Loucy (cell line): ENCODE measurements at regions not wholly inside any gene's neighbourhood (a gene's known extent, or its start where the extent isn't known, plus 50 kb on each side); places are given as distances from the start of the nearest gene placed in this dataset.

Source experiments
- H2AFZ ChIP-seq: fragments of 200-600 bp; sonication (generic); 2 replicates; pipeline ENCODE4 v1.6.0; 2016; ENCODE audit warnings: antibody characterized with exemption, mild to moderate bottlenecking, low read length, moderate library complexity
- H3F3A ChIP-seq: fragments of 200-600 bp; 2 replicates; pipeline ENCODE4 v1.6.0; 2016; ENCODE audit warnings: antibody characterized with exemption, low read depth, mild to moderate bottlenecking
- H3K27me3 ChIP-seq: fragments of 200-600 bp; sonication (generic); 2 replicates; pipeline ENCODE4 v1.6.1; 2014; ENCODE audit warnings: low read length, mild to moderate bottlenecking; ENCODE audit not compliant: insufficient read depth, poor library complexity, severe bottlenecking
- H3K36me3 ChIP-seq: fragments of 200-600 bp; sonication (generic); 2 replicates; pipeline ENCODE4 v1.6.1; 2016; ENCODE audit warnings: low read length; ENCODE audit not compliant: insufficient read depth
- H3K4me1 ChIP-seq: fragments of 200-600 bp; sonication (generic); 2 replicates; pipeline ENCODE4 v1.5.1; 2014; ENCODE audit warnings: low read length, mild to moderate bottlenecking; ENCODE audit not compliant: insufficient read depth, poor library complexity, severe bottlenecking
- H3K4me2 ChIP-seq: fragments of 200-600 bp; sonication (generic); 2 replicates; pipeline ENCODE4 v1.6.0; 2014; ENCODE audit warnings: antibody characterized with exemption, low read length, low read depth, mild to moderate bottlenecking; ENCODE audit not compliant: poor library complexity, severe bottlenecking
- H3K4me3 ChIP-seq: fragments of 200-600 bp; sonication (generic); 2 replicates; pipeline ENCODE4 v1.5.1; 2014; ENCODE audit warnings: low read length, mild to moderate bottlenecking, mixed read lengths; ENCODE audit not compliant: poor library complexity, severe bottlenecking
- H3K79me2 ChIP-seq: fragments of 200-600 bp; sonication (generic); 2 replicates; pipeline ENCODE4 v1.6.1; 2014; ENCODE audit warnings: low read length; ENCODE audit not compliant: insufficient read depth
- H3K9ac ChIP-seq: fragments of 200-600 bp; sonication (generic); 2 replicates; pipeline ENCODE4 v1.6.0; 2014; ENCODE audit warnings: mild to moderate bottlenecking, low read depth, low read length, moderate library complexity; ENCODE audit not compliant: poor library complexity, severe bottlenecking
- H3K9me2 ChIP-seq: fragments of 200-600 bp; sonication (generic); replicated peaks from 2 replicates; pipeline ENCODE4 v1.6.1; 2016; ENCODE audit warnings: low read depth, low read length, mixed read lengths
- H3K9me3 ChIP-seq: fragments of 200-600 bp; sonication (generic); 2 replicates; pipeline ENCODE4 v1.6.1; 2014; ENCODE audit warnings: mild to moderate bottlenecking, antibody characterized with exemption, low read length, low read depth; ENCODE audit not compliant: insufficient read depth
- H4K20me1 ChIP-seq: fragments of 200-600 bp; sonication (generic); 2 replicates; pipeline ENCODE4 v1.6.0; 2014; ENCODE audit warnings: antibody characterized with exemption, low read length, mild to moderate bottlenecking; ENCODE audit not compliant: insufficient read depth, poor library complexity, severe bottlenecking
- CTCF ChIP-seq: fragments of 200-600 bp; sonication (generic); conservative IDR thresholded peaks from 2 replicates; pipeline ENCODE4 v1.5.1; 2014; ENCODE audit warnings: mild to moderate bottlenecking, antibody characterized with exemption, low read length
- EZH2phosphoT487 ChIP-seq: fragments of 200-600 bp; IDR thresholded peaks from 2 replicates; pipeline ENCODE4 v1.6.1; 2018; ENCODE audit warnings: antibody characterized with exemption, mild to moderate bottlenecking, moderate library complexity, borderline replicate concordance

GRCh38 chr11:111444040-111444439, 65.0 kb upstream of the POU2AF1 start:
- H2AFZ ChIP-seq, result peak overlapping the region; percentile 62; the same call in 1 of the 2 replicates
- H3K4me2 ChIP-seq, result peak overlapping the region; percentile 38
- H3K4me3 ChIP-seq, result no peak overlapping the region
- H3K36me3 ChIP-seq, result no peaks in the 10 kb centered on the region
- H3K27me3 ChIP-seq, result no peaks in the 10 kb centered on the region
- H4K20me1 ChIP-seq, result no peaks in the 10 kb centered on the region
- H3K9me3 ChIP-seq, result no peaks in the 10 kb centered on the region
- peaks cover 56% of the 10 kb centered on the region for H3K4me1 ChIP-seq
- peak overlapping the region; percentile 36 for H3K9ac ChIP-seq
- no peaks in the 10 kb centered on the region for H3F3A ChIP-seq
- no peak for TF ChIP-seq CTCF
- no peak for TF ChIP-seq EZH2phosphoT487
- H3K79me2 ChIP-seq, result no peaks in the 10 kb centered on the region
- H3K9me2 ChIP-seq, result no peaks in the 10 kb centered on the region

GRCh38 chr11:111443640-111444039, 64.6 kb upstream of the POU2AF1 start:
- TF ChIP-seq CTCF (no peak), EZH2phosphoT487 (no peak)
- H2AFZ ChIP-seq, result peak overlapping the region; percentile 62; the same call in 1 of the 2 replicates
- peak overlapping the region; percentile 5 for H3K4me3 ChIP-seq
- peak overlapping the region; percentile 36 for H3K9ac ChIP-seq
- peaks cover 58% of the 10 kb centered on the region for H3K4me1 ChIP-seq
- no peaks in the 10 kb centered on the region for H3K36me3 ChIP-seq
- no peaks in the 10 kb centered on the region for H3K9me3 ChIP-seq
- no peaks in the 10 kb centered on the region for H3K9me2 ChIP-seq
- H3K4me2 ChIP-seq, result peak overlapping the region; percentile 38
- H3K79me2 ChIP-seq, result no peaks in the 10 kb centered on the region
- no peaks in the 10 kb centered on the region for H4K20me1 ChIP-seq
- H3K27me3 ChIP-seq, result no peaks in the 10 kb centered on the region
- no peaks in the 10 kb centered on the region for H3F3A ChIP-seq

GRCh38 chr11:111443032-111443431, 64.0 kb upstream of the POU2AF1 start:
- no peak for TF ChIP-seq EZH2phosphoT487
- TF ChIP-seq CTCF, result no peak
- no peak overlapping the region for H3K9ac ChIP-seq
- no peak overlapping the region for H2AFZ ChIP-seq
- no peak overlapping the region for H3K4me2 ChIP-seq
- H3K79me2 ChIP-seq, result no peaks in the 10 kb centered on the region
- H3K9me2 ChIP-seq, result no peaks in the 10 kb centered on the region
- no peaks in the 10 kb centered on the region for H3K27me3 ChIP-seq
- H3K4me3 ChIP-seq, result no peak overlapping the region
- no peaks in the 10 kb centered on the region for H4K20me1 ChIP-seq
- H3K4me1 ChIP-seq, result peaks cover 64% of the 10 kb centered on the region
- H3K36me3 ChIP-seq, result no peaks in the 10 kb centered on the region
- no peaks in the 10 kb centered on the region for H3F3A ChIP-seq
- H3K9me3 ChIP-seq, result no peaks in the 10 kb centered on the region
